Tibial nerve (tissue), 4 donors: ENCODE measurements at regions not wholly inside any gene's neighbourhood (a gene's known extent, or its start where the extent isn't known, plus 50 kb on each side); places are given as distances from the start of the nearest gene placed in this dataset.

Experiments
- EP300 ChIP-seq, 2 donors: sonication (generic); formaldehyde crosslinking; IDR thresholded peaks; one replicate each; pipeline ENCODE4 v1.6.1; 2017; ENCODE audit warnings: antibody characterized with exemption in 2 of 2, mild to moderate bottlenecking in 1 of 2
- POLR2A ChIP-seq, 2 donors: fragments of 450-650 bp; IDR thresholded peaks; one replicate each; pipeline ENCODE4 v1.6.1; 2017; ENCODE audit warnings: antibody characterized with exemption in 2 of 2, mild to moderate bottlenecking in 2 of 2, moderate library complexity in 2 of 2
- TF ChIP-seq, protein P1 (sequence below), 5 experiments: fragments of 200-600 bp in 3 of 5; fragments of 450-650 bp in 2 of 5; sonication (generic) in 3 of 5; IDR thresholded peaks; one replicate each; pipeline ENCODE4 v1.5.1; 2016 to 2019; ENCODE audit warnings: antibody characterized with exemption in 5 of 5, mild to moderate bottlenecking in 3 of 5, moderate library complexity in 2 of 5

DNA sequence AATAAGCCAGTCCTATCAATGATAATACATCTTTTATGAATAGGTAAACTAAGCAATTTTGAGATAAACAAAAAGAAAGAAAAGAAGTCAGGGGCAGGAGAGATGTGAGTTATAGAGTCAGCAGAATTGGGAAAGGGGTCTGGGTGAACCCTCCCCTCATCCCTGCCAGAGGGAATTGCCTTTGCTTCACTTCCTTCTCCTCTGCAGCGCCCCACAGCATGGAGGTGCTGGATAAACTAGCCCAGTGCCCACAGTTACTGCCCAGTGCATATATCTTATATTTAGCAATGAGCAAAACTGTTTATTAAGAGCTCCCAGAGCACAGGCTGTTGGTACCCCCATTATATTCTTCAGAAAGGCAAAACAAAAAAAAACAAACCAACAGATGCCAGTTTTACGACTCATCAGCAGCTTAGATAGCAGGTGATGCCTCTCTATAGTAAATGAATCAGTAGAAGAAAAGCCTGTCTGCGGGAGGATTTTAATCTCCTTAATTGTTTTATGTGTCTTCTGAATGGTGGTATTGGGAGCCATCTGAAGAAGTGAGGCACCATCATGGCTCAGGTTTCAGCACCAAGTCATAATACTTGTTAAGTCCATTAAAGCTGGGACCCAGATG, 419.2 kb downstream of the EPM2A start:
- TF ChIP-seq, protein P1, sequence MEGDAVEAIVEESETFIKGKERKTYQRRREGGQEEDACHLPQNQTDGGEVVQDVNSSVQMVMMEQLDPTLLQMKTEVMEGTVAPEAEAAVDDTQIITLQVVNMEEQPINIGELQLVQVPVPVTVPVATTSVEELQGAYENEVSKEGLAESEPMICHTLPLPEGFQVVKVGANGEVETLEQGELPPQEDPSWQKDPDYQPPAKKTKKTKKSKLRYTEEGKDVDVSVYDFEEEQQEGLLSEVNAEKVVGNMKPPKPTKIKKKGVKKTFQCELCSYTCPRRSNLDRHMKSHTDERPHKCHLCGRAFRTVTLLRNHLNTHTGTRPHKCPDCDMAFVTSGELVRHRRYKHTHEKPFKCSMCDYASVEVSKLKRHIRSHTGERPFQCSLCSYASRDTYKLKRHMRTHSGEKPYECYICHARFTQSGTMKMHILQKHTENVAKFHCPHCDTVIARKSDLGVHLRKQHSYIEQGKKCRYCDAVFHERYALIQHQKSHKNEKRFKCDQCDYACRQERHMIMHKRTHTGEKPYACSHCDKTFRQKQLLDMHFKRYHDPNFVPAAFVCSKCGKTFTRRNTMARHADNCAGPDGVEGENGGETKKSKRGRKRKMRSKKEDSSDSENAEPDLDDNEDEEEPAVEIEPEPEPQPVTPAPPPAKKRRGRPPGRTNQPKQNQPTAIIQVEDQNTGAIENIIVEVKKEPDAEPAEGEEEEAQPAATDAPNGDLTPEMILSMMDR (IDR thresholded peaks at IDR 0.05) = no peak
- TF ChIP-seq POLR2A (IDR thresholded peaks at IDR 0.05) (no peak), EP300 (IDR thresholded peaks at IDR 0.05) (no peak)
